ENCODE measurements at regions not wholly inside any gene's neighbourhood (a gene's known extent, or its start where the extent isn't known, plus 50 kb on each side); places are given as distances from the start of the nearest gene placed in this dataset.
"Not testable (repeated sequence)": the region's sequence is repeated elsewhere in the genome, so short reads cannot be mapped to it uniquely, and the experiment has no call there.

DNA sequence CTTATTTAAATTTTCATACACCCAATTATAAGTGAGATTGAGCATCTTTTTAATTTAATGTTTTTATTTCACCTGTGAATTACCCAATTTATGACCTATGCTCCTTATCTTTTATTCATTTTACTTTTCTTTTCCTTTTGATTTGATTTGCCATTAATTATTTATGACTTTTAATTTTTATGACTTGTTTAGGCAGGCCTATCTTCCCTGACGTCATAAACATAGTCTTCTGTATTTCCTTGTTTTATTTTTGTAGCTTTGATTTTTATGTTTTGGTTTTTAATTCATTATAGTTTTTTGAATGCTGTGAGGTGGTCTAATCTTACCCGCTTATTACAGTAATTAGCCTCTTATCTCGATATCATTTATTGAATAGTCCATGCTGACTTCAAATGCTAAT is 467.1 kb upstream of the FAR2 start:
- no peak for ATAC-seq

GRCh38 chr12:28683366-28683765 is 465.7 kb upstream of the FAR2 start:
- no peak for ATAC-seq
- DNase-seq, result no peak
- intact Hi-C loops (cut with DNase I), result no loop called here

More for the DNA sequence above, 467.1 kb upstream of the FAR2 start:
- no peak for DNase-seq
- intact Hi-C loops (cut with DNase I), result no loop called here

GRCh38 chr12:28689398-28690175 is 459.5 kb upstream of the FAR2 start:
- no peak for DNase-seq
- ATAC-seq, result no peak
- intact Hi-C loops (cut with DNase I), result no loop called here

GRCh38 chr12:28693565-28694219 is 455.4 kb upstream of the FAR2 start:
- no peak for ATAC-seq
- no peak for DNase-seq

DNA sequence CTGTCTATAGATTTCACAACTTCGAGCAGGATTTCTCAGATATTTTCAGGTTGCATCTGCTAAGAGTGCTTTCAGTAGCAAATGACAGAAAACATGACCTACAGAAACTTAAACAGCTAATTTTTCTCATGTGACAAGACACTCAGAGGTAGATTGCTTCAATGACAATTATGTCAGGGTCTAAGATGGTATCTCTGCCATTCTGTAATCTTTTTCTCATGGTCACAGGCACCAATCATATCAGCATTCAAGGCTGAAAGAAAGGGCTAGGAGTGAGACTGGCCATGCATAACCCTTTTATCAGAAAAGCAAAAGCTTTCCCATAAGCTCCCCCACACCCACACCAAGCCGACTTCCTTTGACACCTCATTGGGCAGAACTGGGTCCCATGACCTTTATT is 450.5 kb upstream of the FAR2 start:
- intact Hi-C loops (cut with DNase I), result no loop called here
- DNase-seq (no peak), ATAC-seq (no peak)

More at GRCh38 chr12:28693565-28694219, 455.4 kb upstream of the FAR2 start:
- intact Hi-C loops (cut with DNase I), result no loop called here

DNA sequence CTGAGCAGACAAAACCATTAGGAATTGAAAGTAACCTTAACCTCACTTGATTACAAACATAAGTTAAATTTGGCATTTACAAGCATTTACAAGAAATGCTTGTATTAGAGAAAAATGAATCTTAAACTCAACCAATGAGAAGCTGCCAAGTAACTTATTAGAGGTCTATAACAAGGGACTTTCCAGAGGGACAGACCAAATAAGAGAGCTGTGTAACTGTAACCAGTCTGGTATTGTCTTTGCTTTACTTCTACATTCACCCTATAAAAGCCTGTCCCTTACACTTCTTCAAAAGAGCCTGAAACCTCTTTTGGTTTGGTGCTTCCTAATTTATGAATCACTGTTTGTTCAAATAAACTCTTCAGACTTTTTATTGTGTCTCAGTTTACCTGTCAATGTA is 450.0 kb upstream of the FAR2 start:
- no peak for DNase-seq
- intact Hi-C loops (cut with DNase I), result no loop called here

DNA sequence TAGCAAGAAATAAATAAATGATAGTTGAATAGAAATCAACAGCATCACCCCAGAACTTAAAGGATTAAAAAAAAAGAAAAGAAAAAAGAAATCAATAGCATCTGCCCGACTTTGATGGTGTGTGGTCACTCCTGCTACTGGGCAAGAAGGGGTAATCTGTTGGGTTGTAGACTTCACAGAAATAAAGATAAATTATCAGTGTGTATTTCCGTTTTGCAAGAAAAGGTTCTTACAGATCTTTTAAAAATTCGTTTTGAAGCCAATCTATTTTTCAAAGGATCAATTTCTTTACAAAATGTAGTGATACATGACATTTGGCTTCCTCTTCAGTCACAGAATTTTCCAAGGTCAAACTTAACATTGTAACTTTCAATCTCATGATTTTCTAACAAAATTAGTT is 448.9 kb upstream of the FAR2 start:
- no peak for ATAC-seq
- intact Hi-C loops (cut with DNase I), result no loop called here
- DNase-seq, result no peak

More for the DNA sequence above, 450.0 kb upstream of the FAR2 start:
- no peak for ATAC-seq

GRCh38 chr12:28704477-28705169 is 444.5 kb upstream of the FAR2 start:
- intact Hi-C loops (cut with DNase I), result no loop called here
- ATAC-seq (no peak), DNase-seq (no peak)

GRCh38 chr12:28708918-28709371 is 440.1 kb upstream of the FAR2 start:
- no peak for DNase-seq
- intact Hi-C loops (cut with DNase I), result no loop called here
- no peak for ATAC-seq

DNA sequence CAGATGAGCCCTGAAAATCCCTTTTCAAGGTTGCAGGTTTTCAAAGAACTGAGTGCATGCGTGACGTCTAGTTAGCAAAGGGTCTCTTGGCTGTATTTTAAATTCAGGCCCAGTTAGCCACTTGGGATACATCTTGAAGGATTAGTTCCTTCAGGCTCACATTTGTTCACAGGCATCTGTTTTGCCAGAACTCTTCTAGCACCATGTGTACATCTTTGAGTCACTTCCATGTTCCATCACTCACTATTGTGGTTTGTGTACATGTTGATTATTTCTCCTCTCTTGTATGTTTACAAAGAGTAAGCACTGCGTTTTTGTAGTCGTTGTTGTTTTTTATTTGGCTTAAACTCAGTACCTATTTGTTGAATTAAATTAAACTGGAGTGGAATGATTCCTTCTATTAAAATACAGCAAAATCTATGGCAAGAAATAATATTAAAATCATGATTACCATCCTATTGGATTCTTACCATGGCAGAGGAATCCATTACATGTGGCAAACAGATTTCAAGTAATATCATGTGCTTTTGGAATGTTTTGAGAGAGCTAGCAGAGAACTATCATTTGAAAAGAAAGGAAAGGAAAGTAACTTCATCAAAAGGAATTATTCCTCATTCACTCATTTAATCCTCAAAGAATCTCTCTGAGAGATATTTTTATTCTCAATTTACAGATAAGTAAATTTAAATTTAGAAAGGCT is 438.9 kb upstream of the FAR2 start:
- DNase-seq, result no peak
- intact Hi-C loops (cut with DNase I), result no loop called here
- no peak for ATAC-seq

GRCh38 chr12:28710882-28711281 is 438.2 kb upstream of the FAR2 start:
- intact Hi-C loops (cut with DNase I), result no loop called here
- no peak for ATAC-seq
- DNase-seq, result no peak

DNA sequence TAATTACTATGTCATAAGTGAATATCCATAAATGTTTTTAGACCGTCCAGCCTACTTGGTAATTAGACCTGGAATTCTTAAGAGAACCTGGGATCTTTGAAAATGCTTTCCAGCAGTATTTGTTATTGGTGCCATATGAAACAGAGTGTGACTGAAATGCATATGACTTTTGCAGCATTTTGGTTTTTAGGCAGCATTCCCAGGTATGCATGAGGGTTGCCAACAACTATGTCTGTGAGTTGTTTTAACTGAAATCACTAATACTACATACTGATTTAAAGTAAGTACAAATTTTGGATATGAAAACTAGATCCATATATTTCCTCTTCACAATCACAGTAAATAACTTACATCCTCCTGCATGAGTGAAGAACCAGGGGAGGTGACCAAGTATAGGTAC is 437.7 kb upstream of the FAR2 start:
- ATAC-seq (no peak), DNase-seq (no peak)
- intact Hi-C loops (cut with DNase I), result no loop called here

- intact Hi-C loops (cut with DNase I), result no loop called here
- ATAC-seq (no peak), DNase-seq (no peak)
These were observed 406.3 kb upstream of the FAR2 start for GRCh38 chr12:28742791-28743190.

- DNase-seq, result no peak
- intact Hi-C loops (cut with DNase I), result no loop called here
- ATAC-seq, result no peak
These were observed 402.2 kb upstream of the FAR2 start for GRCh38 chr12:28746734-28747325.

- intact Hi-C loops (cut with DNase I), result no loop called here
- ATAC-seq (no peak), DNase-seq (no peak)
These were observed 398.0 kb upstream of the FAR2 start for GRCh38 chr12:28750946-28751685.

- intact Hi-C loops (cut with DNase I), result no loop called here
- ATAC-seq (no peak), DNase-seq (no peak)
These were observed 394.1 kb upstream of the FAR2 start for GRCh38 chr12:28755027-28755426.

DNA sequence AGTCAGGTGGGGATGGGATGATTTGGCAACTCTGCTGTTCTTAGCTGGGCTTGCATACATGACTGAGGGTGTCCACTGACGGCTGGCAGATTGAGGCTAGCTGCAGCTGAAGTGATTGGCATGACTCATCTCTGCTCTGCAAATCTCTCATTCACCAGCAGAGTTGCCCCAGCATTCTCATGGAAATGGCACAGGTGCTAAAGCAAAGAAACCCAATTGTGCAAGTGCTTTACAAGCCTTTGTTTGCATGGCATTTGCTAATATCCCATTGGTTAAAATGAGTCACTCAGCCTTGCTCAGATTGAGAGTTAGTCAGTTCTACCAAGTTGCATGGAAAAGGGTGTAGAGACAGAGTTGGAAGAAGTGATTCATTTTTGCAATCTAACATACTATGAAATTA is 389.7 kb upstream of the FAR2 start:
- DNase-seq (no peak), ATAC-seq (no peak)
- intact Hi-C loops (cut with DNase I), result no loop called here

GRCh38 chr12:28760040-28760903 is 388.8 kb upstream of the FAR2 start:
- not testable (repeated sequence) for ATAC-seq

More at GRCh38 chr12:28760040-28760903, 388.8 kb upstream of the FAR2 start:
- intact Hi-C loops (cut with DNase I); DNase-seq: not testable (repeated sequence)

Measured in left cardiac atrium (tissue), 4 donors.